HEK293 (cell line): ENCODE measurements at regions not wholly inside any gene's neighbourhood (a gene's known extent, or its start where the extent isn't known, plus 50 kb on each side); places are given as distances from the start of the nearest gene placed in this dataset.

Source experiments
- CTCF ChIA-PET: fragments of 350-600 bp; formaldehyde crosslinking; extraction: SDS; loops from one replicate; lab custom pipeline; 2021; ENCODE audit warnings: antibody characterized with exemption; lab: Yijun Ruan, JAX
- POLR2A ChIA-PET: fragments of 300-600 bp; formaldehyde crosslinking; extraction: SDS; loops from one replicate; lab custom pipeline; 2020; ENCODE audit warnings: antibody characterized with exemption, inconsistent platforms; lab: Yijun Ruan, JAX
- H3K27ac ChIP-seq: fragments of 200-500 bp; sonication (Bioruptor generic); 2 replicates; pipeline ENCODE4 v1.5.1; 2014; ENCODE audit warnings: low read depth, low read length, control low read depth, inconsistent platforms; ENCODE audit errors: extremely low read depth
- H3K36me3 ChIP-seq, 2 experiments: fragments of 200-500 bp in 1 of 2; sonication (Bioruptor generic) in 1 of 2; 1 replicate in 1 of 2; 2 replicates in 1 of 2; pipeline ENCODE4 v1.5.1; 2014 to 2017; ENCODE audit warnings: inconsistent platforms in 2 of 2, low read length in 2 of 2; ENCODE audit not compliant: control insufficient read depth in 2 of 2, insufficient read depth in 1 of 2
- H3K4me1 ChIP-seq: fragments of 200-500 bp; sonication (Bioruptor generic); 2 replicates; pipeline ENCODE4 v1.5.1; 2014; ENCODE audit warnings: mild to moderate bottlenecking, low read length, inconsistent platforms; ENCODE audit not compliant: control insufficient read depth, insufficient read depth
- H3K4me3 ChIP-seq: 2 replicates; pipeline ENCODE4 v1.5.1; 2011; ENCODE audit warnings: low read depth, mild to moderate bottlenecking, control low read depth, low read length, moderate library complexity
- H3K9me3 ChIP-seq: fragments of 200-500 bp; sonication (Bioruptor generic); 2 replicates; pipeline ENCODE4 v1.5.1; 2014; ENCODE audit warnings: low read depth, low read length, inconsistent platforms; ENCODE audit not compliant: control insufficient read depth, insufficient read depth
- KLF1 ChIP-seq: fragments of 450-650 bp; formaldehyde crosslinking; IDR thresholded peaks from 2 replicates; pipeline ENCODE4 v1.5.1; 2016; ENCODE audit warnings: missing biosample characterization, missing genetic modification characterization
- PRDM1 ChIP-seq: fragments of 450-650 bp; formaldehyde crosslinking; IDR thresholded peaks from 2 replicates; pipeline ENCODE4; 2016; ENCODE audit warnings: missing biosample characterization, missing genetic modification characterization
- REPIN1 ChIP-seq: fragments of 450-650 bp; formaldehyde crosslinking; IDR thresholded peaks from 2 replicates; pipeline ENCODE4 v1.5.1; 2017; ENCODE audit warnings: missing biosample characterization, missing genetic modification characterization, low read depth
- SCRT2 ChIP-seq: fragments of 450-650 bp; formaldehyde crosslinking; IDR thresholded peaks from 2 replicates; pipeline ENCODE4 v1.5.1; 2016; ENCODE audit warnings: missing biosample characterization, missing genetic modification characterization
- TCF7L2 ChIP-seq: IDR thresholded peaks from 2 replicates; pipeline ENCODE4 v1.6.1; 2011; ENCODE audit warnings: low read depth, mild to moderate bottlenecking, inconsistent platforms, low read length, moderate library complexity, borderline replicate concordance
- TRIM28 ChIP-seq: IDR thresholded peaks from 2 replicates; pipeline ENCODE4 v1.6.1; 2011; ENCODE audit warnings: low read length, control low read depth, borderline replicate concordance
- ZBTB17 ChIP-seq: fragments of 450-650 bp; formaldehyde crosslinking; IDR thresholded peaks from 2 replicates; pipeline ENCODE4 v1.5.1; 2016; ENCODE audit warnings: missing biosample characterization, missing genetic modification characterization
- ZBTB7A ChIP-seq: fragments of 450-650 bp; formaldehyde crosslinking; IDR thresholded peaks from 2 replicates; pipeline ENCODE4 v1.5.1; 2016; ENCODE audit warnings: low read depth, missing biosample characterization, missing genetic modification characterization
- ZBTB8A ChIP-seq: fragments of 450-650 bp; formaldehyde crosslinking; IDR thresholded peaks from 2 replicates; pipeline ENCODE4 v1.5.1; 2016; ENCODE audit warnings: missing biosample characterization, missing genetic modification characterization
- ZIC2 ChIP-seq: fragments of 450-650 bp; formaldehyde crosslinking; IDR thresholded peaks from 2 replicates; pipeline ENCODE4 v1.5.1; 2016; ENCODE audit warnings: missing biosample characterization, missing genetic modification characterization
- ZNF2 ChIP-seq: fragments of 450-650 bp; formaldehyde crosslinking; IDR thresholded peaks from 2 replicates; pipeline ENCODE4 v1.5.1; 2016; ENCODE audit warnings: missing biosample characterization, missing genetic modification characterization
- ZNF239 ChIP-seq: fragments of 450-650 bp; formaldehyde crosslinking; IDR thresholded peaks from 2 replicates; pipeline ENCODE4 v1.5.1; 2016; ENCODE audit warnings: missing biosample characterization, missing genetic modification characterization
- ZNF274 ChIP-seq, 2 experiments: fragments of 200-500 bp in 1 of 2; fragments of 450-650 bp in 1 of 2; sonication (Bioruptor generic) in 1 of 2; formaldehyde crosslinking in 1 of 2; IDR thresholded peaks; 2 replicates each; pipeline versions ENCODE4 v1.5.1 to v1.6.1; 2014 to 2016; ENCODE audit warnings: borderline replicate concordance in 1 of 2, inconsistent platforms in 1 of 2, low read length in 1 of 2, missing biosample characterization in 1 of 2, missing genetic modification characterization in 1 of 2
- ZNF324 ChIP-seq: fragments of 450-650 bp; formaldehyde crosslinking; IDR thresholded peaks from 2 replicates; pipeline ENCODE4 v1.5.1; 2016; ENCODE audit warnings: missing biosample characterization, missing genetic modification characterization
- ZNF354C ChIP-seq: fragments of 450-650 bp; formaldehyde crosslinking; IDR thresholded peaks from 2 replicates; pipeline ENCODE4 v1.5.1; 2016; ENCODE audit warnings: missing biosample characterization, missing genetic modification characterization, low read depth, borderline replicate concordance
- ZNF366 ChIP-seq: fragments of 450-650 bp; formaldehyde crosslinking; conservative IDR thresholded peaks from 2 replicates; pipeline ENCODE4 v1.5.1; 2016; ENCODE audit warnings: missing biosample characterization, missing genetic modification characterization
- ZNF529 ChIP-seq: fragments of 450-650 bp; formaldehyde crosslinking; IDR thresholded peaks from 2 replicates; pipeline ENCODE4 v1.5.1; 2017; ENCODE audit warnings: missing genetic modification characterization, missing biosample characterization; ENCODE audit not compliant: insufficient replicate concordance
- ZNF548 ChIP-seq: fragments of 450-650 bp; formaldehyde crosslinking; IDR thresholded peaks from 2 replicates; pipeline ENCODE4 v1.5.1; 2016; ENCODE audit warnings: missing biosample characterization, missing genetic modification characterization
- ZNF791 ChIP-seq: fragments of 450-650 bp; formaldehyde crosslinking; IDR thresholded peaks from 2 replicates; pipeline ENCODE4 v1.5.1; 2016; ENCODE audit warnings: missing biosample characterization, missing genetic modification characterization
- ZSCAN30 ChIP-seq: fragments of 450-650 bp; IDR thresholded peaks from 2 replicates; pipeline ENCODE4 v1.5.1; 2018; ENCODE audit warnings: missing biosample characterization, mild to moderate bottlenecking, missing genetic modification characterization, moderate library complexity
- TF ChIP-seq, protein P1 (sequence below): fragments of 450-650 bp; formaldehyde crosslinking; IDR thresholded peaks from 2 replicates; pipeline ENCODE4; 2016; ENCODE audit warnings: missing biosample characterization, missing genetic modification characterization
- TF ChIP-seq, protein P2 (sequence below): fragments of 450-650 bp; formaldehyde crosslinking; IDR thresholded peaks from 2 replicates; pipeline ENCODE4 v1.5.1; 2016; ENCODE audit warnings: missing biosample characterization, missing genetic modification characterization
- TF ChIP-seq, protein P3 (sequence below): fragments of 450-650 bp; formaldehyde crosslinking; IDR thresholded peaks from 2 replicates; pipeline ENCODE4 v1.5.1; 2016; ENCODE audit warnings: missing biosample characterization, missing genetic modification characterization
- TF ChIP-seq, protein P4 (sequence below): fragments of 450-650 bp; formaldehyde crosslinking; IDR thresholded peaks from 2 replicates; pipeline ENCODE4 v1.5.1; 2016; ENCODE audit warnings: missing biosample characterization, missing genetic modification characterization
- TF ChIP-seq, protein P5 (sequence below): fragments of 450-650 bp; formaldehyde crosslinking; IDR thresholded peaks from 2 replicates; pipeline ENCODE4 v1.5.1; 2016; ENCODE audit warnings: missing biosample characterization, missing genetic modification characterization

DNA sequence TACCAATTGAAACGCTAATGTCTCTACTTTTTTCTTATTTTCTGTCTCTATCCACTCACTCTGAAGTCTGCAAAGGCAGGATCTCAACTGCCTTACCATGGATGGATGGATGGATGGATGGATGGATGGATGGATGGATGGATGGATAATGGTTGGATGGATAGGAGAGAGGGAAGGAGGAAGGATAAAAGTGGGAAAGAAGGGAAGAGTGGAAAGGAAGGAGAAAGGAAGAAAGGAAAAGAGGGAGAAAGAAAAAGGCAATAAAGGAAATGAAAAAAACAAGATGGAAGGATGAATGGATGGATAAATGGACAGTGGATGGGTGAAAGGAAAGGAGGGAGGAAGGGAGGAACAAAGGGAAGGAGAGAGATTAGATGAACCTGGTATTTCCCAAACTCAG, 506.0 kb downstream of the MN1 start:
- Histone ChIP-seq H3K27ac (no peak overlapping the region), H3K9me3 (no peaks in the 10 kb centered on the region), H3K36me3 (no peaks in the 10 kb centered on the region), H3K4me3 (no peak overlapping the region), H3K4me1 (no peaks in the 10 kb centered on the region; the same call in 1 of the 2 replicates)
- ChIA-PET CTCF (no interaction called here), POLR2A (no interaction called here)
- TF ChIP-seq, protein P1, sequence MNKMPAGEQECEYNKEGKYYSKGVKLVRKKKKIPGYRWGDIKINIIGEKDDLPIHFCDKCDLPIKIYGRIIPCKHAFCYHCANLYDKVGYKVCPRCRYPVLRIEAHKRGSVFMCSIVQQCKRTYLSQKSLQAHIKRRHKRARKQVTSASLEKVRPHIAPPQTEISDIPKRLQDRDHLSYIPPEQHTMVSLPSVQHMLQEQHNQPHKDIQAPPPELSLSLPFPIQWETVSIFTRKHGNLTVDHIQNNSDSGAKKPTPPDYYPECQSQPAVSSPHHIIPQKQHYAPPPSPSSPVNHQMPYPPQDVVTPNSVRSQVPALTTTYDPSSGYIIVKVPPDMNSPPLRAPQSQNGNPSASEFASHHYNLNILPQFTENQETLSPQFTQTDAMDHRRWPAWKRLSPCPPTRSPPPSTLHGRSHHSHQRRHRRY, result no peak
- TF ChIP-seq ZNF366 (peak; percentile 95), ZNF791 (tag by site-specific recombination) (0 out of 2 replicates have a peak, but pooled peaks have one; percentile 28), PRDM1 (tag by site-specific recombination) (peak; percentile 96), ZBTB17 (tag by site-specific recombination) (peak; percentile 84), ZNF274 (IDR thresholded peaks at IDR 0.05; ENCODE audit: low read length) (no peak), ZNF274 (tag by site-specific recombination; IDR thresholded peaks at IDR 0.05; ENCODE audit: borderline replicate concordance) (no peak), TRIM28 (no peak), REPIN1 (tag by site-specific recombination) (no peak), ZNF548 (no peak), ZNF529 (tag by site-specific recombination) (no peak), ZIC2 (tag by site-specific recombination) (no peak)

DNA sequence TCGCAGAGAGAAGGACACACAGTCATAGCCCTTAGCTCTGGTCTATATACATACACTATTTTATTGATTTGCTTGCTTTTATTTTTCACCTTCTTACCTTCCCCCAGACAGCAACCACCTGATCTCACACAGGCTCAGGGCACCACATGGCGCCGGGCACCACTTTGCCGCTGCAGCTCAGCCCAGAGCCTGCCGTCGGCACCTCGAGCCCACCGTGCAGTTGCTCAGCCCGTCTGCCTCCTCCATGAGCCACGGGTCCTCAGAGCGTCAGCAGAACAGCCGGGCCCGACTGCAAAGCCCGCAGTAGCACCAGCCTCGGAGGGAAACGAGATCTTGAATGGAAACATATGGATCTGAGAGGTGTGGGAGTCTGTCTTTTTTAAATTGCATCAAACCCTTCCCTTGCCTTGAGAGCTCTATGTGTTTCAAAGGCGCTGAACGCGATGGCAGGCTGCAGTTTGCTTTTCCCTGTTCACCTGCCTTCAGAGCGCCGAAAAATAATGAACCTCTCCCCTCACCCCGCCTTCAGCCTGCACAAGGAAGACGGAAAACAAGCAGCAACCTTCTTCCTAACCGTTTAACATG, 505.4 kb downstream of the MN1 start:
- Histone ChIP-seq H3K9me3 (no peaks in the 10 kb centered on the region), H3K4me3 (no peak overlapping the region), H3K4me1 (no peaks in the 10 kb centered on the region; the same call in 1 of the 2 replicates), H3K27ac (no peak overlapping the region), H3K36me3 (no peaks in the 10 kb centered on the region)
- ChIA-PET POLR2A (no interaction called here), CTCF (no interaction called here)
- TF ChIP-seq ZNF366 (no peak), ZNF2 (tag by site-specific recombination) (no peak)

DNA sequence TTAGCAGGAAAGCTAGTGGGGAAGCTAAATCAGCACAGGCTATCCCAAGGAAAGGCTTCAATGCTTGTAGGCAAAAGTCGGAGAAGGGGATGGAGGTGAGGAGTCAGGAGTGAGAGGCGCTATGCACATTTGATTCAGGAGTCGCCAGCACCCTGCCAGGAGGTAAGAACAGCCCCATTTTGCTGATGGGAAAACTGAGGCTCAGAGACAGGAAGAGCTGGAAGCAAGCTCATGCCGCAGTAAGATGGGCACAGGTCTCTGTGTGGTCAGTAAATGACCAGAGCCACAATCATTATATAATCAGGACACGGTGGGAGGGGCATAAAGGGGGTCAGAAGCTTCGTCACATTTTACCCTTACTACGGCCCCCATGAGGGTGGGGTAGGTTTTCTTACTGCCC, 504.4 kb downstream of the MN1 start:
- no peaks in the 10 kb centered on the region; the same call in 1 of the 2 replicates for H3K4me1 ChIP-seq
- H3K36me3 ChIP-seq, result no peaks in the 10 kb centered on the region
- CTCF ChIA-PET, result interaction anchor here (0.7 to 0.8 kb wide), 2 partner anchors 10 to 453 kb away, joined by 3 to 4 read pairs; no protein-coding TSS in a partner anchor
- H3K27ac ChIP-seq, result no peak overlapping the region
- no peak overlapping the region for H3K4me3 ChIP-seq
- POLR2A ChIA-PET, result no interaction called here
- H3K9me3 ChIP-seq, result no peaks in the 10 kb centered on the region
- TF ChIP-seq ZBTB7A (tag by site-specific recombination), result no peak
- TF ChIP-seq, protein P2, sequence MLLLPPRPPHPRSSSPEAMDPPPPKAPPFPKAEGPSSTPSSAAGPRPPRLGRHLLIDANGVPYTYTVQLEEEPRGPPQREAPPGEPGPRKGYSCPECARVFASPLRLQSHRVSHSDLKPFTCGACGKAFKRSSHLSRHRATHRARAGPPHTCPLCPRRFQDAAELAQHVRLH (tag by site-specific recombination), result no peak
- no peak for TF ChIP-seq ZNF239 (tag by site-specific recombination)
- TF ChIP-seq ZNF354C, result no peak
- TF ChIP-seq ZNF324, result no peak
- TF ChIP-seq, protein P3, sequence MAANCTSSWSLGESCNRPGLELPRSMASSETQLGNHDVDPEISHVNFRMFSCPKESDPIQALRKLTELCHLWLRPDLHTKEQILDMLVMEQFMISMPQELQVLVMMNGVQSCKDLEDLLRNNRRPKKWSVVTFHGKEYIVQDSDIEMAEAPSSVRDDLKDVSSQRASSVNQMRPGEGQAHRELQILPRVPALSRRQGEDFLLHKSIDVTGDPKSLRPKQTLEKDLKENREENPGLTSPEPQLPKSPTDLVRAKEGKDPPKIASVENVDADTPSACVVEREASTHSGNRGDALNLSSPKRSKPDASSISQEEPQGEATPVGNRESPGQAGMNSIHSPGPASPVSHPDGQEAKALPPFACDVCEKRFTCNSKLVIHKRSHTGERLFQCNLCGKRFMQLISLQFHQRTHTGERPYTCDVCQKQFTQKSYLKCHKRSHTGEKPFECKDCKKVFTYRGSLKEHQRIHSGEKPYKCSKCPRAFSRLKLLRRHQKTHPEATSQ (tag by site-specific recombination), result no peak
- no peak for TF ChIP-seq ZSCAN30 (tag by site-specific recombination)
- TF ChIP-seq, protein P4, sequence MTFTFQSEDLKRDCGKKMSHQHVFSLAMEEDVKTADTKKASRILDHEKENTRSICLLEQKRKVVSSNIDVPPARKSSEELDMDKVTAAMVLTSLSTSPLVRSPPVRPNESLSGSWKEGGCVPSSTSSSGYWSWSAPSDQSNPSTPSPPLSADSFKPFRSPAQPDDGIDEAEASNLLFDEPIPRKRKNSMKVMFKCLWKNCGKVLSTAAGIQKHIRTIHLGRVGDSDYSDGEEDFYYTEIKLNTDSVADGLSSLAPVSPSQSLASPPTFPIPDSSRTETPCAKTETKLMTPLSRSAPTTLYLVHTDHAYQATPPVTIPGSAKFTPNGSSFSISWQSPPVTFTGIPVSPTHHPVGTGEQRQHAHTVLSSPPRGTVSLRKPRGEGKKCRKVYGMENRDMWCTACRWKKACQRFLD, result no peak
- no peak for TF ChIP-seq TCF7L2
- TF ChIP-seq SCRT2 (tag by site-specific recombination), result no peak
- TF ChIP-seq, protein P5, sequence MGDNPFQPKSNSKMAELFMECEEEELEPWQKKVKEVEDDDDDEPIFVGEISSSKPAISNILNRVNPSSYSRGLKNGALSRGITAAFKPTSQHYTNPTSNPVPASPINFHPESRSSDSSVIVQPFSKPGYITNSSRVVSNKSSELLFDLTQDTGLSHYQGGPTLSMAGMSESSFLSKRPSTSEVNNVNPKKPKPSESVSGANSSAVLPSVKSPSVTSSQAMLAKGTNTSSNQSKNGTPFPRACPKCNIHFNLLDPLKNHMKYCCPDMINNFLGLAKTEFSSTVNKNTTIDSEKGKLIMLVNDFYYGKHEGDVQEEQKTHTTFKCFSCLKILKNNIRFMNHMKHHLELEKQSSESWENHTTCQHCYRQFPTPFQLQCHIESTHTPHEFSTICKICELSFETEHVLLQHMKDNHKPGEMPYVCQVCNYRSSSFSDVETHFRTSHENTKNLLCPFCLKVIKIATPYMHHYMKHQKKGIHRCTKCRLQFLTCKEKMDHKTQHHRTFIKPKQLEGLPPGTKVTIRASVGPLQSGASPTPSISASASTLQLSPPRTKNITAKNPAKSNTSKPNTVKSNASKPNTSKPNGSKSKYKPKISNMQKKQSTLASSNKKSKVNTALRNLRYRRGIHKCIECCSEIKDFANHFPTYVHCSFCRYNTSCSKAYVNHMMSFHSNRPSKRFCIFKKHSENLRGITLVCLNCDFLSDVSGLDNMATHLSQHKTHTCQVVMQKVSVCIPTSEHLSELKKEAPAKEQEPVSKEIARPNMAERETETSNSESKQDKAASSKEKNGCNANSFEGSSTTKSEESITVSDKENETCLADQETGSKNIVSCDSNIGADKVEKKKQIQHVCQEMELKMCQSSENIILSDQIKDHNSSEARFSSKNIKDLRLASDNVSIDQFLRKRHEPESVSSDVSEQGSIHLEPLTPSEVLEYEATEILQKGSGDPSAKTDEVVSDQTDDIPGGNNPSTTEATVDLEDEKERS (tag by site-specific recombination), result no peak
- TF ChIP-seq ZBTB8A (tag by site-specific recombination), result no peak
- no peak for TF ChIP-seq KLF1 (tag by site-specific recombination)
